OCI-LY7 (cell line): ENCODE measurements at regions not wholly inside any gene's neighbourhood (a gene's known extent, or its start where the extent isn't known, plus 50 kb on each side); places are given as distances from the start of the nearest gene placed in this dataset.

Source experiments
- BruUV-seq: library from RNA; stranded (reverse); fragments of 400-500 nt; replicated peaks from 2 replicates; lab custom pipeline; 2021; lab: Mats Ljungman, UMichigan
- CTCF ChIA-PET: fragments of 300-600 bp; sonication (Branson Sonifier 250); formaldehyde crosslinking; loops from one replicate; lab custom pipeline; 2022; ENCODE audit warnings: antibody characterized with exemption; ENCODE audit not compliant: unreplicated experiment; lab: Charles Lee
- POLR2A ChIA-PET: fragments of 300-600 bp; sonication (Branson Sonifier 250); formaldehyde crosslinking; loops from one replicate; lab custom pipeline; 2022; ENCODE audit warnings: antibody characterized with exemption; lab: Charles Lee
- DNase-seq: peaks from one replicate; pipeline ENCODE4 v3.0.0-alpha.2; 2015; ENCODE audit warnings: low spot score
- H2AFZ ChIP-seq: fragments of 200-600 bp; sonication (generic), shearing (Covaris generic); 2 replicates; pipeline ENCODE4 v1.6.1; 2014; ENCODE audit warnings: mild to moderate bottlenecking, antibody characterized with exemption, low read length, moderate library complexity
- H3K27ac ChIP-seq: fragments of 200-600 bp; sonication (generic); 2 replicates; pipeline ENCODE4 v1.5.1; 2014; ENCODE audit warnings: mixed run types, low read depth, mild to moderate bottlenecking, moderate library complexity, low read length, inconsistent platforms; ENCODE audit not compliant: poor library complexity, severe bottlenecking
- H3K36me3 ChIP-seq: fragments of 200-600 bp; sonication (generic); 2 replicates; pipeline ENCODE4 v1.6.1; 2014; ENCODE audit warnings: mild to moderate bottlenecking, antibody characterized with exemption, low read length, moderate library complexity, mixed read lengths; ENCODE audit not compliant: insufficient read depth
- H3K4me1 ChIP-seq: fragments of 200-600 bp; sonication (generic); 2 replicates; pipeline ENCODE4 v1.5.1; 2014; ENCODE audit warnings: mild to moderate bottlenecking, low read length; ENCODE audit not compliant: insufficient read depth, poor library complexity, severe bottlenecking
- H3K4me2 ChIP-seq: fragments of 200-600 bp; sonication (generic); 2 replicates; pipeline ENCODE4 v1.6.1; 2014; ENCODE audit warnings: mild to moderate bottlenecking, low read length
- H3K4me3 ChIP-seq: fragments of 200-600 bp; sonication (generic); 2 replicates; pipeline ENCODE4 v1.5.1; 2014; ENCODE audit warnings: mild to moderate bottlenecking, low read depth, low read length; ENCODE audit not compliant: poor library complexity, severe bottlenecking
- H3K79me2 ChIP-seq: fragments of 200-600 bp; sonication (generic); 2 replicates; pipeline ENCODE4 v1.6.1; 2016; ENCODE audit warnings: low read depth, mild to moderate bottlenecking, low read length, moderate library complexity, mixed read lengths; ENCODE audit not compliant: insufficient read depth
- H3K9me2 ChIP-seq: fragments of 200-600 bp; sonication (generic); 2 replicates; pipeline ENCODE4 v1.6.1; 2016; ENCODE audit warnings: mild to moderate bottlenecking, low read length, mixed read lengths; ENCODE audit not compliant: insufficient read depth
- H3K9me3 ChIP-seq: fragments of 200-600 bp; sonication (generic); 2 replicates; pipeline ENCODE4 v1.6.1; 2014; ENCODE audit warnings: mild to moderate bottlenecking, mixed run types, low read length, mixed read lengths
- H4K20me1 ChIP-seq: fragments of 200-600 bp; sonication (generic); 2 replicates; pipeline ENCODE4 v1.6.1; 2014; ENCODE audit warnings: mild to moderate bottlenecking, antibody characterized with exemption, low read length, moderate library complexity, mixed read lengths; ENCODE audit not compliant: insufficient read depth
- EZH2phosphoT487 ChIP-seq: fragments of 200-600 bp; sonication (generic); IDR thresholded peaks from 2 replicates; pipeline ENCODE4 v1.6.1; 2018; ENCODE audit warnings: low read depth, borderline replicate concordance, mild to moderate bottlenecking, mixed run types, antibody characterized with exemption, low read length, moderate library complexity, mixed read lengths
- intact Hi-C: fragments of 100-400 bp; cut with micrococcal nuclease; formaldehyde crosslinking; loops from one replicate; pipeline ENCODE4 v1.10.0; 2022; ENCODE audit not compliant: unreplicated experiment
- TF ChIP-seq, protein P1 (sequence below): fragments of 200-600 bp; sonication (generic); conservative IDR thresholded peaks from 2 replicates; pipeline ENCODE4 v1.5.1; 2014; ENCODE audit warnings: mild to moderate bottlenecking, antibody characterized with exemption, low read length, moderate library complexity, mixed read lengths

DNA sequence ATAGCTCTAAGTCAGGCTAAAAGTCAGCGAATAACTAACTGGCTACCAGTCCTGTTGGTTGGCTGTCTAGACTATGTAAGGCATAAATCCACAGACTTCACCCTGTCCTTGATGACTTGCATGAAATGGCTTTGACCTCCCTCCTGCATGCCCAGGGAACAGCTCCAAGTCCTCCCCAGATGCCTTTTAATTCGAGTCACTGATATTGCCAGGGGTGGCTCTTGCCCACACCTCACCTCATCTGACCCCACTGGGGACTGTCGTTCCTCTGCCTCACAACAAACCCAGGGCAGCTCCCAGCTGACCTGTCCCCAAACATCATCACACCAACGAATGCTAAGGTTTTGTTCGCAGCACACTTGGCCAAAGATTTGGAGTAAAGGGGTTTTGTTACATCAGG, 396.0 kb upstream of the ID2 start:
- intact Hi-C loops, result no loop called here
- H3K9me3 ChIP-seq, result no peaks in the 10 kb centered on the region
- no peaks in the 10 kb centered on the region for H3K79me2 ChIP-seq
- no peaks in the 10 kb centered on the region for H3K9me2 ChIP-seq
- no peak for TF ChIP-seq EZH2phosphoT487
- TF ChIP-seq, protein P1, sequence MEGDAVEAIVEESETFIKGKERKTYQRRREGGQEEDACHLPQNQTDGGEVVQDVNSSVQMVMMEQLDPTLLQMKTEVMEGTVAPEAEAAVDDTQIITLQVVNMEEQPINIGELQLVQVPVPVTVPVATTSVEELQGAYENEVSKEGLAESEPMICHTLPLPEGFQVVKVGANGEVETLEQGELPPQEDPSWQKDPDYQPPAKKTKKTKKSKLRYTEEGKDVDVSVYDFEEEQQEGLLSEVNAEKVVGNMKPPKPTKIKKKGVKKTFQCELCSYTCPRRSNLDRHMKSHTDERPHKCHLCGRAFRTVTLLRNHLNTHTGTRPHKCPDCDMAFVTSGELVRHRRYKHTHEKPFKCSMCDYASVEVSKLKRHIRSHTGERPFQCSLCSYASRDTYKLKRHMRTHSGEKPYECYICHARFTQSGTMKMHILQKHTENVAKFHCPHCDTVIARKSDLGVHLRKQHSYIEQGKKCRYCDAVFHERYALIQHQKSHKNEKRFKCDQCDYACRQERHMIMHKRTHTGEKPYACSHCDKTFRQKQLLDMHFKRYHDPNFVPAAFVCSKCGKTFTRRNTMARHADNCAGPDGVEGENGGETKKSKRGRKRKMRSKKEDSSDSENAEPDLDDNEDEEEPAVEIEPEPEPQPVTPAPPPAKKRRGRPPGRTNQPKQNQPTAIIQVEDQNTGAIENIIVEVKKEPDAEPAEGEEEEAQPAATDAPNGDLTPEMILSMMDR, result no peak
- no peak overlapping the region for H3K4me2 ChIP-seq
- no peak overlapping the region for H3K4me3 ChIP-seq
- ChIA-PET CTCF (no interaction called here), POLR2A (interaction anchor here (0.7 kb wide), 3 partner anchors 11 to 1332 kb away, joined by 3 to 7 read pairs (median 4); no protein-coding TSS in a partner anchor)
- no peaks in the 10 kb centered on the region for H4K20me1 ChIP-seq
- H3K36me3 ChIP-seq, result no peaks in the 10 kb centered on the region
- no peak overlapping the region for H2AFZ ChIP-seq
- no peak for DNase-seq
- BruUV-seq, result no TSS peak
- H3K27ac ChIP-seq, result no peak overlapping the region
- H3K4me1 ChIP-seq, result no peaks in the 10 kb centered on the region

DNA sequence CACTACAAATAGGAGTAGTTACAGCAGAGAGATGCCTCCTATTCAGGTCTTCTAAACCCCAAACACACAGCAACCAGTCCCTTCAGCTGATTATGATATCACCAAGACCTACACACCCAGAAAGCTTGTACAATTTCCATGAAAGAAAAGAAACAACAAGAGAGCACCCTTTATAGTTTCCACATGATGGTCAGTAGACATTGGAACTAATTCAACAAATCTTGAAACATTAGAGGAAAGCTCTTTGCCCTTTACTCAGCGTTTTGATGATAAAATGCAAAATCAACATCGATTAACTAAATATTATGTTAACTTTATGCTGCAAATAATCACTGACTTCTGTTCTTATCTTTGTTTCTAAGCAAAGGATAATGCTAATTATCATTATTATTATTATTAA, 393.6 kb upstream of the ID2 start:
- intact Hi-C loops, result no loop called here
- Histone ChIP-seq H3K27ac (no peak overlapping the region), H3K4me2 (no peak overlapping the region), H3K79me2 (no peaks in the 10 kb centered on the region), H3K4me1 (no peaks in the 10 kb centered on the region), H4K20me1 (no peaks in the 10 kb centered on the region), H2AFZ (no peak overlapping the region), H3K9me3 (no peaks in the 10 kb centered on the region), H3K4me3 (no peak overlapping the region), H3K36me3 (no peaks in the 10 kb centered on the region), H3K9me2 (no peaks in the 10 kb centered on the region)
- DNase-seq, result no peak
- TF ChIP-seq, protein P1, result no peak
- TF ChIP-seq EZH2phosphoT487, result no peak
- no TSS peak for BruUV-seq
- POLR2A ChIA-PET, result interaction anchor here (0.6 to 2.5 kb wide), 4 partner anchors 10 to 102 kb away, joined by 3 to 10 read pairs (median 4); no protein-coding TSS in a partner anchor
- CTCF ChIA-PET, result interaction anchor here (0.6 to 1.0 kb wide), 2 partner anchors 13 to 288 kb away, joined by 3 read pairs; no protein-coding TSS in a partner anchor

DNA sequence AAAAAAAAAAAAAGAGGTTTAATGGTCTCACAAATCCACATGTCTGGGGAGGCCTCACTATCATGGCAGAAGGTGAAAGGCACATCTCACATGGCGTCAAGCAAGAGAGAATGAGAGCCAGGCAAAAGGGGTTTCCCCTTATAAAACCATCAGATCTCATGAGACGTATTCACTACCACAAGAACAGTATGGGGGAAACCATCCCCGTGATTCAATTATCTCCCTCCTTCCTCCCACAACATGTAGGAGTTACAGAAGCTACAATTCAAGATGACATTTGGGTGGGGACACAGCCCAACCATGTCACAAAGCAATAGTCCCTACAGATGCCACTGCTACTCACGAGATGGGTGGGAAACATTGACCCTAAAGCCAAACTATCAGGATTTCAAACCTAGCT, 392.7 kb upstream of the ID2 start:
- Histone ChIP-seq H2AFZ (no peak overlapping the region), H3K9me2 (no peaks in the 10 kb centered on the region), H3K79me2 (no peaks in the 10 kb centered on the region), H3K4me1 (no peaks in the 10 kb centered on the region), H3K9me3 (no peaks in the 10 kb centered on the region), H3K4me3 (no peak overlapping the region), H3K27ac (no peak overlapping the region), H3K4me2 (no peak overlapping the region), H4K20me1 (no peaks in the 10 kb centered on the region), H3K36me3 (no peaks in the 10 kb centered on the region)
- ChIA-PET CTCF (interaction anchor here (1.0 kb wide), 1 partner anchor 12 kb away, joined by 3 read pairs; no protein-coding TSS in a partner anchor), POLR2A (interaction anchor here (0.6 to 2.5 kb wide), 4 partner anchors 11 to 1231 kb away, joined by 3 to 10 read pairs (median 4); no protein-coding TSS in a partner anchor)
- no peak for DNase-seq
- BruUV-seq, result no TSS peak
- no peak for TF ChIP-seq EZH2phosphoT487
- TF ChIP-seq, protein P1, result no peak
- intact Hi-C loops, result no loop called here
